H9 (cell line): ENCODE measurements at regions not wholly inside any gene's neighbourhood (a gene's known extent, or its start where the extent isn't known, plus 50 kb on each side); places are given as distances from the start of the nearest gene placed in this dataset.

Source experiments
- DNase-seq: peaks from one replicate; pipeline ENCODE4 v3.0.0-alpha.2; 2017
- H2AFZ ChIP-seq: one replicate; pipeline ENCODE4 v1.6.1; 2013; ENCODE audit warnings: mild to moderate bottlenecking, low read length, control low read depth, moderate library complexity
- H2AK5ac ChIP-seq: 2 replicates; pipeline ENCODE4 v1.6.1; 2013; ENCODE audit warnings: low read length, control low read depth, mixed read lengths; ENCODE audit not compliant: insufficient read length
- H2BK120ac ChIP-seq: one replicate; pipeline ENCODE4 v1.6.1; 2013; ENCODE audit warnings: low read depth, mild to moderate bottlenecking, low read length, control low read depth, inconsistent platforms; ENCODE audit not compliant: poor library complexity, severe bottlenecking
- H2BK12ac ChIP-seq: 2 replicates; pipeline ENCODE4 v1.6.1; 2013; ENCODE audit warnings: low read length, control low read depth, mixed read lengths, low read depth; ENCODE audit not compliant: insufficient read length
- H2BK15ac ChIP-seq: 2 replicates; pipeline ENCODE4 v1.6.1; 2013; ENCODE audit warnings: low read depth, low read length, control low read depth
- H2BK20ac ChIP-seq: one replicate; pipeline ENCODE4 v1.6.1; 2013; ENCODE audit warnings: low read depth, mild to moderate bottlenecking, low read length, control low read depth, inconsistent platforms; ENCODE audit not compliant: poor library complexity, severe bottlenecking
- H2BK5ac ChIP-seq: 2 replicates; pipeline ENCODE4 v1.6.1; 2013; ENCODE audit warnings: low read length, control low read depth, mixed read lengths; ENCODE audit not compliant: insufficient read length
- H3K14ac ChIP-seq: 2 replicates; pipeline ENCODE4 v1.6.1; 2013; ENCODE audit warnings: low read length, control low read depth; ENCODE audit not compliant: insufficient read depth
- H3K18ac ChIP-seq: 2 replicates; pipeline ENCODE4 v1.6.1; 2013; ENCODE audit warnings: low read depth, mild to moderate bottlenecking, mixed read lengths, low read length, control low read depth; ENCODE audit not compliant: insufficient read length
- H3K23ac ChIP-seq: 2 replicates; pipeline ENCODE4 v1.6.1; 2013; ENCODE audit warnings: low read length, control low read depth, mixed read lengths, low read depth; ENCODE audit not compliant: insufficient read length
- H3K23me2 ChIP-seq: 2 replicates; pipeline ENCODE4 v1.6.1; 2013; ENCODE audit warnings: low read depth, mild to moderate bottlenecking, mixed read lengths, low read length, control low read depth; ENCODE audit not compliant: insufficient read length, poor library complexity, severe bottlenecking
- H3K27ac ChIP-seq: 2 replicates; pipeline ENCODE4 v1.5.1; 2013; ENCODE audit warnings: low read length, control low read depth, mixed read lengths, low read depth; ENCODE audit not compliant: insufficient read length
- H3K27me3 ChIP-seq: 2 replicates; pipeline ENCODE4 v1.6.1; 2013; ENCODE audit warnings: low read length, control low read depth, inconsistent platforms; ENCODE audit not compliant: insufficient read depth
- H3K4ac ChIP-seq: 2 replicates; pipeline ENCODE4 v1.6.1; 2013; ENCODE audit warnings: low read depth, mild to moderate bottlenecking, control low read depth, inconsistent platforms, low read length, moderate library complexity
- H3K4me1 ChIP-seq: 2 replicates; pipeline ENCODE4 v1.6.1; 2013; ENCODE audit warnings: low read length, control low read depth, inconsistent platforms; ENCODE audit not compliant: insufficient read depth
- H3K4me2 ChIP-seq: 2 replicates; pipeline ENCODE4 v1.6.1; 2013; ENCODE audit warnings: low read length, control low read depth, mixed read lengths; ENCODE audit not compliant: insufficient read length, insufficient read depth
- H3K56ac ChIP-seq: 2 replicates; pipeline ENCODE4 v1.6.1; 2013; ENCODE audit warnings: low read depth, mild to moderate bottlenecking, mixed read lengths, low read length, control low read depth; ENCODE audit not compliant: insufficient read length
- H3K79me1 ChIP-seq: 2 replicates; pipeline ENCODE4 v1.6.1; 2013; ENCODE audit warnings: low read depth, mild to moderate bottlenecking, moderate library complexity, low read length, control low read depth, inconsistent platforms; ENCODE audit not compliant: insufficient read depth, poor library complexity, severe bottlenecking
- H3K79me2 ChIP-seq: 2 replicates; pipeline ENCODE4 v1.6.1; 2013; ENCODE audit warnings: low read length, control low read depth, inconsistent platforms; ENCODE audit not compliant: insufficient read depth
- H3K9ac ChIP-seq: 2 replicates; pipeline ENCODE4 v1.6.1; 2013; ENCODE audit warnings: low read length, control low read depth, mixed read lengths; ENCODE audit not compliant: insufficient read length; ENCODE audit errors: extremely low read depth
- H3K9me3 ChIP-seq: one replicate; pipeline ENCODE4 v1.6.1; 2013; ENCODE audit warnings: low read depth, low read length, inconsistent platforms; ENCODE audit not compliant: control insufficient read depth
- H3T11ph ChIP-seq: one replicate; pipeline ENCODE4 v1.6.1; 2013; ENCODE audit warnings: mild to moderate bottlenecking, low read length, control low read depth, inconsistent platforms
- H4K20me1 ChIP-seq: one replicate; pipeline ENCODE4 v1.6.1; 2013; ENCODE audit not compliant: control insufficient read depth, insufficient read length, insufficient read depth
- H4K5ac ChIP-seq: 2 replicates; pipeline ENCODE4 v1.6.1; 2013; ENCODE audit warnings: low read depth, mild to moderate bottlenecking, mixed read lengths, low read length, control low read depth; ENCODE audit not compliant: insufficient read length
- H4K8ac ChIP-seq: replicated peaks from 2 replicates; pipeline ENCODE4 v1.6.1; 2013; ENCODE audit warnings: low read length, control low read depth, mixed read lengths, low read depth; ENCODE audit not compliant: insufficient read length
- H4K91ac ChIP-seq: 2 replicates; pipeline ENCODE4 v1.6.1; 2013; ENCODE audit warnings: low read depth, mild to moderate bottlenecking, moderate library complexity, mixed read lengths, low read length, control low read depth; ENCODE audit not compliant: insufficient read length
- H3K27ac Mint-ChIP-seq, 3 experiments: 2 replicates in 2 of 3; 3 replicates in 1 of 3; pipeline ENCODE4 v1.8.0; 2020 to 2021; ENCODE audit warnings: mixed read lengths in 3 of 3, mild to moderate bottlenecking in 1 of 3, moderate library complexity in 1 of 3
- H3K27me3 Mint-ChIP-seq: 2 replicates; pipeline ENCODE4 v1.8.0; 2021; ENCODE audit warnings: low read depth, mild to moderate bottlenecking, moderate library complexity, mixed read lengths
- H3K36me3 Mint-ChIP-seq, 3 experiments: 2 replicates in 2 of 3; 3 replicates in 1 of 3; pipeline ENCODE4 v1.8.0; 2020 to 2021; ENCODE audit warnings: low read depth in 3 of 3, mixed read lengths in 3 of 3; ENCODE audit not compliant: insufficient read depth in 1 of 3
- H3K4me1 Mint-ChIP-seq, 2 experiments: 2 replicates each; pipeline ENCODE4 v1.8.0; 2020; ENCODE audit warnings: mixed read lengths in 2 of 2
- H3K4me3 Mint-ChIP-seq, 2 experiments: 2 replicates in 1 of 2; 3 replicates in 1 of 2; pipeline ENCODE4 v1.8.0; 2020 to 2021; ENCODE audit warnings: mild to moderate bottlenecking in 2 of 2, mixed read lengths in 2 of 2, moderate library complexity in 1 of 2
- H3K9me3 Mint-ChIP-seq, 2 experiments: 2 replicates in 1 of 2; 3 replicates in 1 of 2; pipeline ENCODE4 v1.8.0; 2020; ENCODE audit warnings: mild to moderate bottlenecking in 2 of 2, mixed read lengths in 2 of 2, moderate library complexity in 1 of 2
- CTCF ChIP-seq: fragments of 200-600 bp; sonication (generic); conservative IDR thresholded peaks from 3 replicates; pipeline ENCODE4 v1.8.0; 2021; ENCODE audit warnings: antibody characterized with exemption, mild to moderate bottlenecking
- WGBS: extraction: QIAGEN DNeasy Blood & Tissue Kit; methylation state at CpG from one replicate; pipeline ENCODE4 v1.1.7; 2013; ENCODE audit warnings: missing lambda C conversion rate, low lambda C conversion rate, mixed read lengths; ENCODE audit not compliant: insufficient read length; ENCODE audit errors: extremely low coverage; 5-methylcytosine and 5-hydroxymethylcytosine counted together

- WGBS: no CpG with 5 or more reads among the region's 2 CpGs
- no peak for DNase-seq
- no peak overlapping the region for H3K14ac ChIP-seq
- peaks cover 3% of the 10 kb centered on the region for H3K23me2 ChIP-seq
- H2AK5ac ChIP-seq: no peak overlapping the region
- no peak overlapping the region for H3K18ac ChIP-seq
- H4K91ac ChIP-seq: no peak overlapping the region
- H3K4ac ChIP-seq: no peak overlapping the region
- no peak overlapping the region for H3K56ac ChIP-seq
- no peak overlapping the region for H4K5ac ChIP-seq
- H2BK120ac ChIP-seq: no peak overlapping the region
- H3K27ac ChIP-seq: no peak overlapping the region
- H3K79me2 ChIP-seq: no peaks in the 10 kb centered on the region
- H3K79me1 ChIP-seq: no peaks in the 10 kb centered on the region
- H3K4me2 ChIP-seq: no peak overlapping the region
- no peak overlapping the region for H2BK20ac ChIP-seq
- Mint-ChIP-seq H3K9me3 (peaks cover 9 to 15% of the 10 kb centered on the region in 2 experiments), H3K27ac (no peak overlapping the region), H3K4me3 (no peak overlapping the region), H3K27me3 (peaks cover 2% of the 10 kb centered on the region; the same call in 1 of the 2 replicates), H3K4me1 (peaks cover 40 to 45% of the 10 kb centered on the region in 2 experiments), H3K36me3 (peaks cover 5 to 13% (median 11%) of the 10 kb centered on the region in 3 experiments)
- no peak overlapping the region for H3T11ph ChIP-seq
- no peak overlapping the region for H3K9ac ChIP-seq
- no peak overlapping the region for H2BK5ac ChIP-seq
- peaks cover 2% of the 10 kb centered on the region; the same call in 1 of the 2 replicates for H3K4me1 ChIP-seq
- H2BK15ac ChIP-seq: no peak overlapping the region
- no peak overlapping the region for H2AFZ ChIP-seq
- no peaks in the 10 kb centered on the region for H4K20me1 ChIP-seq
- TF ChIP-seq CTCF: no peak
- H3K27me3 ChIP-seq: no peaks in the 10 kb centered on the region
- no peak overlapping the region for H2BK12ac ChIP-seq
- no peaks in the 10 kb centered on the region for H3K9me3 ChIP-seq
- H3K23ac ChIP-seq: no peak overlapping the region
- no peak overlapping the region for H4K8ac ChIP-seq
Observed at GRCh38 chr1:59154401-59154800, 142.5 kb upstream of the FGGY start.
